ENCODE measurements at regions not wholly inside any gene's neighbourhood (a gene's known extent, or its start where the extent isn't known, plus 50 kb on each side); places are given as distances from the start of the nearest gene placed in this dataset.

GRCh38 chr13:106858903-106859532 lies 291.1 kb upstream of the ARGLU1 start:
- no peak overlapping the region for H2BK120ac ChIP-seq (ENCODE audit: low read depth, low read length)
- no peaks in the 10 kb centered on the region for H3K79me1 ChIP-seq (replicated peaks; ENCODE audit: low read length, poor library complexity, severe bottlenecking)
- no peak overlapping the region for H3K9ac ChIP-seq (ENCODE audit: low read length)
- H3K27ac ChIP-seq (ENCODE audit: low read length, poor library complexity, severe bottlenecking), result no peak overlapping the region
- H3K36me3 ChIP-seq (ENCODE audit: control insufficient read depth in 1 of 2, insufficient read depth in 2 of 2, low read depth in 1 of 2, low read length in 2 of 2), result no peaks in the 10 kb centered on the region
- H4K91ac ChIP-seq (ENCODE audit: low read length), result no peak overlapping the region
- no peak overlapping the region for H2BK12ac ChIP-seq (ENCODE audit: low read length in 2 of 2)
- H2AK5ac ChIP-seq (ENCODE audit: low read length, severe bottlenecking), result no peak overlapping the region
- no peaks in the 10 kb centered on the region for H3K9me3 ChIP-seq (ENCODE audit: control insufficient read depth, low read length)
- no peaks in the 10 kb centered on the region for H3K27me3 ChIP-seq (ENCODE audit: control insufficient read depth in 1 of 2, insufficient read depth in 1 of 2, low read length in 2 of 2)
- DNase-seq, result no peak
- no peak overlapping the region for H2AFZ ChIP-seq (ENCODE audit: low read depth, low read length)
- H4K8ac ChIP-seq (ENCODE audit: low read length), result no peak overlapping the region
- no peak overlapping the region for H3K18ac ChIP-seq (ENCODE audit: low read depth in 1 of 2, low read length in 2 of 2)
- no peak overlapping the region for H2BK5ac ChIP-seq (ENCODE audit: low read depth, low read length, poor library complexity, severe bottlenecking)
- no peak overlapping the region for H3K14ac ChIP-seq (ENCODE audit: low read length in 2 of 2)
- no peak overlapping the region for H3K4me3 ChIP-seq (ENCODE audit: insufficient read depth in 1 of 2, low read depth in 1 of 2, low read length in 2 of 2)
- H3K23ac ChIP-seq (ENCODE audit: low read length in 2 of 2), result no peak overlapping the region
- 51% methylated on average over 8 of the region's 12 CpGs for WGBS
- no peak overlapping the region for H2BK15ac ChIP-seq (ENCODE audit: low read depth, poor library complexity, severe bottlenecking)
- no peak overlapping the region for H3K4me2 ChIP-seq (ENCODE audit: low read length, poor library complexity, severe bottlenecking)
- H3K4me1 ChIP-seq (ENCODE audit: control insufficient read depth, insufficient read depth, low read depth, low read length), result peaks cover 3% of the 10 kb centered on the region
- no peak overlapping the region for H3K4ac ChIP-seq (ENCODE audit: low read depth in 1 of 2, low read length in 2 of 2)

GRCh38 chr13:106852436-106852835 lies 284.5 kb upstream of the ARGLU1 start:
- Histone ChIP-seq H3K9ac (ENCODE audit: low read length) (no peak overlapping the region), H4K91ac (ENCODE audit: low read length) (no peak overlapping the region), H3K36me3 (ENCODE audit: control insufficient read depth in 1 of 2, insufficient read depth in 2 of 2, low read depth in 1 of 2, low read length in 2 of 2) (no peaks in the 10 kb centered on the region), H3K27me3 (ENCODE audit: control insufficient read depth in 1 of 2, insufficient read depth in 1 of 2, low read length in 2 of 2) (no peaks in the 10 kb centered on the region), H3K4me2 (ENCODE audit: low read length, poor library complexity, severe bottlenecking) (no peak overlapping the region), H3K18ac (ENCODE audit: low read depth in 1 of 2, low read length in 2 of 2) (no peak overlapping the region), H3K4ac (ENCODE audit: low read depth in 1 of 2, low read length in 2 of 2) (no peak overlapping the region), H3K14ac (ENCODE audit: low read length in 2 of 2) (no peak overlapping the region), H2AK5ac (ENCODE audit: low read length, severe bottlenecking) (no peak overlapping the region), H3K4me1 (ENCODE audit: control insufficient read depth, insufficient read depth, low read depth, low read length) (no peaks in the 10 kb centered on the region), H2BK15ac (ENCODE audit: low read depth, poor library complexity, severe bottlenecking) (no peak overlapping the region), H3K23ac (ENCODE audit: low read length in 2 of 2) (no peak overlapping the region), H3K79me1 (replicated peaks; ENCODE audit: low read length, poor library complexity, severe bottlenecking) (no peaks in the 10 kb centered on the region), H4K8ac (ENCODE audit: low read length) (no peak overlapping the region), H2AFZ (ENCODE audit: low read depth, low read length) (no peak overlapping the region), H2BK5ac (ENCODE audit: low read depth, low read length, poor library complexity, severe bottlenecking) (no peak overlapping the region), H3K9me3 (ENCODE audit: control insufficient read depth, low read length) (no peaks in the 10 kb centered on the region), H3K27ac (ENCODE audit: low read length, poor library complexity, severe bottlenecking) (no peak overlapping the region), H2BK12ac (ENCODE audit: low read length in 2 of 2) (no peak overlapping the region), H2BK120ac (ENCODE audit: low read depth, low read length) (no peak overlapping the region), H3K4me3 (ENCODE audit: insufficient read depth in 1 of 2, low read depth in 1 of 2, low read length in 2 of 2) (no peak overlapping the region)
- 85% methylated on average over 8 of the region's 8 CpGs for WGBS
- DNase-seq, result no peak

GRCh38 chr13:106850973-106851650 lies 283.2 kb upstream of the ARGLU1 start:
- Histone ChIP-seq H2BK5ac (ENCODE audit: low read depth, low read length, poor library complexity, severe bottlenecking) (no peak overlapping the region), H3K18ac (ENCODE audit: low read depth in 1 of 2, low read length in 2 of 2) (peak overlapping the region; percentile 28 to 37), H3K4ac (ENCODE audit: low read depth in 1 of 2, low read length in 2 of 2) (no peak overlapping the region), H3K79me1 (replicated peaks; ENCODE audit: low read length, poor library complexity, severe bottlenecking) (no peaks in the 10 kb centered on the region), H4K91ac (ENCODE audit: low read length) (no peak overlapping the region), H3K27me3 (ENCODE audit: control insufficient read depth in 1 of 2, insufficient read depth in 1 of 2, low read length in 2 of 2) (no peaks in the 10 kb centered on the region), H3K36me3 (ENCODE audit: control insufficient read depth in 1 of 2, insufficient read depth in 2 of 2, low read depth in 1 of 2, low read length in 2 of 2) (no peaks in the 10 kb centered on the region), H3K9ac (ENCODE audit: low read length) (no peak overlapping the region), H3K14ac (ENCODE audit: low read length in 2 of 2) (no peak overlapping the region), H2BK15ac (ENCODE audit: low read depth, poor library complexity, severe bottlenecking) (no peak overlapping the region), H2BK120ac (ENCODE audit: low read depth, low read length) (no peak overlapping the region), H2BK12ac (ENCODE audit: low read length in 2 of 2) (no peak overlapping the region), H2AK5ac (ENCODE audit: low read length, severe bottlenecking) (peak overlapping the region; percentile 17), H4K8ac (ENCODE audit: low read length) (no peak overlapping the region), H3K4me1 (ENCODE audit: control insufficient read depth, insufficient read depth, low read depth, low read length) (no peaks in the 10 kb centered on the region), H2AFZ (ENCODE audit: low read depth, low read length) (no peak overlapping the region), H3K4me2 (ENCODE audit: low read length, poor library complexity, severe bottlenecking) (no peak overlapping the region), H3K27ac (ENCODE audit: low read length, poor library complexity, severe bottlenecking) (no peak overlapping the region), H3K23ac (ENCODE audit: low read length in 2 of 2) (no peak overlapping the region), H3K9me3 (ENCODE audit: control insufficient read depth, low read length) (no peaks in the 10 kb centered on the region), H3K4me3 (ENCODE audit: insufficient read depth in 1 of 2, low read depth in 1 of 2, low read length in 2 of 2) (no peak overlapping the region)
- WGBS, result 35% methylated on average over 5 of the region's 7 CpGs
- peak; percentile 54 for DNase-seq

GRCh38 chr13:106846571-106847448 lies 278.9 kb upstream of the ARGLU1 start:
- no peaks in the 10 kb centered on the region for H3K9me3 ChIP-seq (ENCODE audit: control insufficient read depth, low read length)
- no peaks in the 10 kb centered on the region for H3K27me3 ChIP-seq (ENCODE audit: control insufficient read depth in 1 of 2, insufficient read depth in 1 of 2, low read length in 2 of 2)
- H2AFZ ChIP-seq (ENCODE audit: low read depth, low read length), result no peak overlapping the region
- no peaks in the 10 kb centered on the region for H3K4me1 ChIP-seq (ENCODE audit: control insufficient read depth, insufficient read depth, low read depth, low read length)
- DNase-seq, result no peak
- no peak overlapping the region for H3K4me2 ChIP-seq (ENCODE audit: low read length, poor library complexity, severe bottlenecking)
- H4K91ac ChIP-seq (ENCODE audit: low read length), result no peak overlapping the region
- WGBS, result 75% methylated on average over 5 of the region's 5 CpGs
- no peak overlapping the region for H2BK120ac ChIP-seq (ENCODE audit: low read depth, low read length)
- no peak overlapping the region for H3K9ac ChIP-seq (ENCODE audit: low read length)
- H2BK15ac ChIP-seq (ENCODE audit: low read depth, poor library complexity, severe bottlenecking), result no peak overlapping the region
- no peak overlapping the region for H2BK12ac ChIP-seq (ENCODE audit: low read length in 2 of 2)
- H3K27ac ChIP-seq (ENCODE audit: low read length, poor library complexity, severe bottlenecking), result no peak overlapping the region
- H3K4ac ChIP-seq (ENCODE audit: low read depth in 1 of 2, low read length in 2 of 2), result no peak overlapping the region
- no peak overlapping the region for H3K4me3 ChIP-seq (ENCODE audit: insufficient read depth in 1 of 2, low read depth in 1 of 2, low read length in 2 of 2)
- H3K14ac ChIP-seq (ENCODE audit: low read length in 2 of 2), result no peak overlapping the region
- H2BK5ac ChIP-seq (ENCODE audit: low read depth, low read length, poor library complexity, severe bottlenecking), result no peak overlapping the region
- no peak overlapping the region for H3K18ac ChIP-seq (ENCODE audit: low read depth in 1 of 2, low read length in 2 of 2)
- no peaks in the 10 kb centered on the region for H3K36me3 ChIP-seq (ENCODE audit: control insufficient read depth in 1 of 2, insufficient read depth in 2 of 2, low read depth in 1 of 2, low read length in 2 of 2)
- H4K8ac ChIP-seq (ENCODE audit: low read length), result no peak overlapping the region
- no peak overlapping the region for H2AK5ac ChIP-seq (ENCODE audit: low read length, severe bottlenecking)
- no peak overlapping the region for H3K23ac ChIP-seq (ENCODE audit: low read length in 2 of 2)
- H3K79me1 ChIP-seq (replicated peaks; ENCODE audit: low read length, poor library complexity, severe bottlenecking), result no peaks in the 10 kb centered on the region

All from mesenchymal stem cell (in vitro differentiated cells and primary cell).